NCI-H524 treated with DMSO at 0.1 percent for 48 hours (cell line): ENCODE measurements at regions not wholly inside any gene's neighbourhood (a gene's known extent, or its start where the extent isn't known, plus 50 kb on each side); places are given as distances from the start of the nearest gene placed in this dataset.
"Not testable (repeated sequence)": the region's sequence is repeated elsewhere in the genome, so short reads cannot be mapped to it uniquely, and the experiment has no call there.

ENCODE experiments used
- DNase-seq: peaks from one replicate; lab custom pipeline; 2025; lab: John Stamatoyannopoulos, UW

- DNase-seq: no peak
Observed at GRCh38 chr7:69012149-69012548, 586.1 kb upstream of the AUTS2 start.

DNA sequence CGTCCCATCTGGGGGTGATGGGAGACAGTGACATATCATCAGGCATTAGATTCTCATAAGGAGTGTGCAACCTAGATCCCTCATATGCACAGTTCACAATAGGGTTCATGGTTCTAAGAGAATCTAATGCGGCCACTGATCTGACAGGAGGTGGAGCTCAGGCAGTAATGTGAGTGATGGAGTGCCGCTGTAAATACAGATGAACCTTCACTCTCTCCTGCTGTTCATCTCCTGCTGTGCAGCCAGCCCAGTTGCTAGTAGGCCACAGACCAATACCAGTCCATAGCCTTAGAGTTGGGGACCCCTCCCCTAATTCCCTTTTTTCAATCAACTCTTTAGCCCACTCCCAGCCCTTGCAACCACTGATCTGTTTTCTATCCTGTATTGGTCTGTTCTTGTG, 581.1 kb upstream of the AUTS2 start:
- DNase-seq: no peak

GRCh38 chr7:69018200-69018599, 580.1 kb upstream of the AUTS2 start:
- no peak for DNase-seq

GRCh38 chr7:69019437-69019836, 578.8 kb upstream of the AUTS2 start:
- no peak for DNase-seq

GRCh38 chr7:69020536-69020935, 577.7 kb upstream of the AUTS2 start:
- no peak for DNase-seq

- DNase-seq: no peak
Observed at GRCh38 chr7:69025249-69025648, 573.0 kb upstream of the AUTS2 start.

DNA sequence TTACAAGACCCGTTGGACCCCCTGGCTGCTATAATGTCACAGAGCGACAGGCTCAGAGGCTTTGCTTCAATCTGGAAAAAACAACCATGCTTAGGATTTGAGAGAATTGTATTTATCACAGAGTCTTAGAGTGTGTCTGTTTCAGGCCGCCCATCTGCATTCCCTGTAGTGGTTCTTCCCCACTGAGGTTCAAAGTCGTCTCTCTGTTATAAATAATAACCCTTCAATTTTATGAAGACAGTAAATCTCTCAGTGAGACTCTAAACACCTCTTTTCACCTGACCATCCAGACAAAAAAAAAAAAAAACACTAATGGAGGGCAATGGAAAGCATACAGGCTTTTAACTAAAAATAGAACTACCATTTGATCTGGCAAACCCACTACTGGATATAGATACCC, 565.4 kb upstream of the AUTS2 start:
- no peak for DNase-seq

DNA sequence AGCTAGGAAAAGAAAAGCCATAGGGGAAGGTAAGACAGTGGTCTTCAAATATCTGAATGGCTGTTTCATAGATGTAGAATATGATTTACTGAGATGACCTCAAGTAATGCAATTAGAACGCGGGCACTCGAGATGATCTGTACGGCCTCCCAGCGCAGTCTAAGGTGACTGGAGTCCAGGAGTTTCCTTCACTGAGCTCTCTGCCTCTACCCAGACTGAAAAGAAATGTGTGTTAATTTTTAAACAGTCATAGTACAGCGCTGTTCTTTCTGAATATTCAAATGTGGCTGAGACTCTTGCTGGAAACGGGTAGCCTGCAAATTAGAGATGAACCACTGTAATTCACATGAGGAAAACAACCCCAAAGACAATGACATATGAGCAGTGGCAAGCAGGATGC, 562.4 kb upstream of the AUTS2 start:
- DNase-seq: no peak

DNA sequence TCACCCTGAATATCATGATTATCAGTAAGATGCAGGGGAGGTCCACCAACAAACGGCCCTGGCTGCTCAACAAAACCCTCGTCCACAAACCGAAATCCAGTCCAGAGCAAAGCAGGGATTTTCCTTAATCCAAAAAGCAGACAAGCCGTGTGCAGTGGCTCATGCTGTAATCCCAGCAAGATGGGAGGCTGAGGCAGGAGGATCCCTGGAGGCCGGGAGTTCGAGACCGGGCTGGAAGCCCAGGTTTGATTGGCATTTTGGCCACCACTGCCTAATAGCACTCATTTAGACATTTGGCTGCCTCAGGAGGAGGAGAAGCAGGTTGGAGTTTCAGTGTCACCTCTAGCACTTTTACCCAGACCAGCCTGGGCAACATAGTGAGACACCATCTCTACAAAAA, 562.0 kb upstream of the AUTS2 start:
- no peak for DNase-seq

DNA sequence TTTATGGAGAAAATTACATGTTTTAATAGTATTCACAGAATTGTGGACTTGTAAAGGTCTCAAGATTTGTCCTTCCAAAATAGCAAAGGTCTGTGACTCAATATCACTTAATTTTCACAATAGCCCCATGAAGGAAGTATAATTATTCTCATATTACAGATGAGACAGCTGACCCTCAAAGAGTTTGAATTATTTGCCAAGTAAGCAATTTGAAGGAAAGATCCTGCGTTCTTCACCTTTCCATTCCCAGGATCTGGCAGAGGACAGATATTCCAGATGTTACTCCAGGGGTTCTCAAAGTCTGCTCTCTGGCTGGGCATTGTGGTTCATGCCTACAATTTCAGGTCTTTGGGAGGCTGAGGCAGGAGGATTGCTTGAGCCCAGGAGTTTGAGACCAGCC, 559.4 kb upstream of the AUTS2 start:
- DNase-seq: no peak

GRCh38 chr7:69042138-69042537, 556.1 kb upstream of the AUTS2 start:
- no peak for DNase-seq

- peak; percentile 91 for DNase-seq
Observed at GRCh38 chr7:69047151-69047754, 551.0 kb upstream of the AUTS2 start.

GRCh38 chr7:69049326-69049725, 548.9 kb upstream of the AUTS2 start:
- no peak for DNase-seq

DNA sequence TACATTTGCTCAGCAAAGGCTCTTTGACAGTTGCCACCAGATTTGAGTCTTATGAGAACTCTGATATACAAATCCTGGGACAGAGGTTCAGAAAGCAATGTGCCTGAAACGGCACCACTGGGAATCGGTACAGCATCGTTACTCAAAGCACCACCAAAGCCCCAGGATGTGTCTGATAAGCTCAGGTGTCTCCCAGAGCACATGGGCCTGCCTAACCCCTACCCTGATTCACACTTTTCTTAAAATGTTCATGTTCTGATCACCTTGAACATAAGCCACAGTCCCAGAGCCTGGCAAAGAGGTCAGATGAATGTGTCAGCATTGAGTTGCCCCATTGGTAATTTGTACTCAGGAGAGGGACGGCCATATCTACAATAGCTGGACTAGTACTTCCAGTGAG, 545.8 kb upstream of the AUTS2 start:
- DNase-seq: no peak

- DNase-seq: peak; percentile 84
Observed at GRCh38 chr7:69060516-69060915, 537.8 kb upstream of the AUTS2 start.

GRCh38 chr7:69062020-69062765, 536.1 kb upstream of the AUTS2 start:
- no peak for DNase-seq

DNA sequence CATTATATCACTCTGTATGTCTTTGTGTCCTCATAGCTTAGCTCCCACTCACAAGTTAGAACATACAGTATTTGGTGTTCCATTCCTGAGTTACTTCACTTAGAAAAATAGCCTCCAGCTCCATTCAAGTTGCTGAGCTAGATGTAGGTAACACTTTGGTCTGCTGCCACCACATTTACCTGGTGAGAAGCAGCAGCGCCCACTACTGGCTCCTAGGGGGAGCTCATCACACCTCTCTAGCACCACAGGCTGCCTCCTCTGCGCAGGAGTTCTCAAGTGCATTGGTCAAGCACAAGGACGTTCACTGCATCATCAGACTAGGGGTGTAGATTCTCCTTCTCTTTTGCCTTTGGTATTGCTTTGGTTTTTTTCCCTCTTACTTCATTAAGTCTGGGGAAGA, 530.9 kb upstream of the AUTS2 start:
- no peak for DNase-seq

DNA sequence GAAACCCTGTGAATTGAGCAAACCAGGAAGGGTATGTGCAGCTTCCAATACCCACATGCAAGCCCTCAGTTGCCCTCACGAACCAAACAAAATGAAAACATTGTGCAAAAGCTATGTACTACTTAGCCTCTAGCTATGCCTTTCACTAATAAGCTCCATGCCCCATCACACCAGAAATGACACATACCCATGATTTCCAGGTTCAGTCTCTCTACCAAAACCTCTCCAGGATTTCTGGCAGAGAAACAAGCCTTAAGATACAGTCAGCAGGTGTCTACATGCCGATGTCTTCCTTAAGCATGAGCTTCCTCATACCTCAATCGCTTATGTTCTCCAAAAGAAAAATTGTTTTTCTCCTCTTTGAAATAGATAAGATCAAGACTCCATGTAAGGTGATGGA, 527.8 kb upstream of the AUTS2 start:
- DNase-seq: no peak

DNA sequence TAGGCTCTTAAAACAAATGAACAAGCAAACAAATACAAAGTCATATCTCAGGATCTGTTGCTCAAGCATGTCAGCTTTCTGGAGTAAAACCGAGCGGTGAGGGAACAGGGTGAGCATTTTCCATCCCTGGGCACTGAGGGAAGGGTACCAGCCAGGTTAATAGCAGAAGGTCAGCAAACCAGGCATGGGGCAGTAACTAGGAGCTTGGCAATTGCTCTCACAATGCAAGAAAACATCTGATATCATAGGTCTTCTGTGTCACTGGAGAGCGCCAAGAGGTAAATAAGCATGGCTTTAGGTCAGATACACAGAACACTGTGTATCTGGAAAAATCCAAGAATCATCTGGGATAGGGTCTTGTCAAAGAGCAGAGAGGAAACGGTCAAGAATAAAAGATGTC, 521.7 kb upstream of the AUTS2 start:
- no peak for DNase-seq

DNA sequence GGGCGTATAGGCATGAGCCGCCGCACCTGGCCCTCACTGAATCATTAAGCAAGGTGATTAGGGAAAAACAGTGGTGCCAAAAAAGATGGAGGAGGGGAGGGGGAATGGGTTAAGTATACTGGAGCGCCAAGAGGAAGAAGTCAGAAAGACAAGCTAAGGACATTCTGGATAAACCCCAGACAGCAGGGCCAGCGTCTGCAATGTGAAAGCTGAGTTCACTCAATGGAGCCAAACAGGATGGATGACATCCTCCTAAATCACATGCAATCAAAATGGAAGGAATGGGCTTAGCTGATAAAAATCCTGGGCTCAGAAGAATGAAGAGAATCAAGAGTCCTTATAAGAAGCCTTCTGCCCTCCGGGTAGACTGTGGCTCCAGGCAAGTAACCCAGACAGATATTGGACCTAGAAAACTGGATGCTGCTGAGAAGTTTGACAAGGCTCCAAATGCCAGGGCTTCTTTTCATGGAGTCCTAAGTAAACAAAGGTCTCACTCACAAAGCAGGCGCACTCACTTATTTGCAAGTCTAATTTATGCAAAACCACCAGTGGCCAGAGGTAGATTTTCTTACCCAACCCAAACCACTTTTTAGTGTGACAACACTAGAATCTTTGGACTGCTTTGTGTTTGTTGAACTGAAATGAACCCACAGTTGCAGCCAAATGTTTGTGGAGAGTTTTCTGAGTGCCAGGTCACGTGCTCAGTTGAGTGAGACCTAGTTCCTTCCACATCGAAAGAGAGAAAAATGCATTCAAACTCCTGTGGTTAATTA, 519.1 kb upstream of the AUTS2 start:
- DNase-seq: no peak

GRCh38 chr7:69087281-69087680, 511.0 kb upstream of the AUTS2 start:
- not testable (repeated sequence) for DNase-seq

DNA sequence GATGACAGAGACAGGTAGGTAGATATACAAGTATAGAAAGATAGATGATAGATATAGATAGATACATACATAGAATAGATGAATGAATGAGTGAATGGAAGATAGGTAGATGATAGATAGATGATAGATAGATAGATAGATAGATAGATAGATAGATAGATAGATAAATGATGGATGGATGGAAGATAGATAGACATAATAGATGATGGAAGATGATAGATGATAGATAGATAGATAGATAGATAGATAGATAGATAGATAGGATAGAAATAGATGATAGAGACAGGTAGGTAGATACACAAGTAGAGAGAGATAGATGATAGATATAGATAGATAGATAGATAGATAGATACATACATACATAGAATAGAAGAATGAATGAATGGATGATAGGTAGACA, 510.1 kb upstream of the AUTS2 start:
- no peak for DNase-seq

GRCh38 chr7:69090936-69091335, 507.3 kb upstream of the AUTS2 start:
- DNase-seq: no peak
